Lower lobe of right lung (tissue), 2 donors: ENCODE measurements at regions not wholly inside any gene's neighbourhood (a gene's known extent, or its start where the extent isn't known, plus 50 kb on each side); places are given as distances from the start of the nearest gene placed in this dataset.

Experiments used
- ATAC-seq, 2 donors: fragments of 200-7000 bp; cut with Tn5 transposase; one replicate each; pipeline ENCODE4 v1.9.1; 2020 to 2022; ENCODE audit warnings: mild to moderate bottlenecking in 2 of 2, moderate library complexity in 2 of 2
- DNase-seq: peaks from one replicate; pipeline ENCODE4 v3.0.0-alpha.2; 2020
- H3K27ac ChIP-seq: fragments of 200-600 bp; one replicate; pipeline ENCODE4 v1.8.0; 2022
- H3K27me3 ChIP-seq: fragments of 200-600 bp; one replicate; pipeline ENCODE4 v1.8.0; 2022; ENCODE audit warnings: low read depth
- H3K36me3 ChIP-seq: fragments of 200-600 bp; one replicate; pipeline ENCODE4 v1.8.0; 2022; ENCODE audit warnings: mild to moderate bottlenecking
- H3K4me1 ChIP-seq: fragments of 200-600 bp; one replicate; pipeline ENCODE4 v1.8.0; 2022
- H3K4me3 ChIP-seq: fragments of 200-600 bp; one replicate; pipeline ENCODE4 v1.8.0; 2022; ENCODE audit warnings: mild to moderate bottlenecking
- H3K9me3 ChIP-seq: fragments of 200-600 bp; one replicate; pipeline ENCODE4 v1.8.0; 2022
- intact Hi-C: fragments of 100-400 bp; cut with DNase I; formaldehyde crosslinking; loops from one replicate; pipeline ENCODE4 v1.11.0; 2022
- TF ChIP-seq, protein P1 (sequence below): fragments of 200-600 bp; IDR thresholded peaks from one replicate; pipeline ENCODE4 v1.8.0; 2022; ENCODE audit warnings: antibody characterized with exemption, mild to moderate bottlenecking
- donor health status: DM: no; HTN: yes; CAD: no; lungs with severe emphysema.

DNA sequence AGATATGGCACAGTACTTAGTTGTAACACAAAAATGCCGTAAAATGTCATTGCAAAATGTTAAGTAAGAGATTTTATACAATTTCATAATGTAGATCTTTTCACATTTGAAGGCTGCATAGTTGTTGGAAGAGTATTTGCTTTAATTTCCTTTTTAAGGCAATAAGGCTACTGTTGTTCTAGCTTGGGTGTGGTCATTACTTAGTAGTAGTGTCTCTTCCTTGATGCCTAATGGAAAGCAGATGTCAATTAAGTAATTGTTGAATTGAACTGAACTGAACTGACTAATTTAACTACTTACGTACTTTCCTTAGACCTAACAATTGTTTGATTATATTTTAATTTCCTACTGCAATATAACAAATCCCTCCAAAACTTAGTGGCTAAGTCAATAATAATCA lies 181.7 kb downstream of the FLRT2 start:
- H3K9me3 ChIP-seq: no peaks in the 10 kb centered on the region
- no peaks in the 10 kb centered on the region for H3K36me3 ChIP-seq
- no peak for DNase-seq
- H3K27me3 ChIP-seq: no peaks in the 10 kb centered on the region
- intact Hi-C loops: no loop called here
- ATAC-seq: no peak
- no peak overlapping the region for H3K4me3 ChIP-seq
- TF ChIP-seq, protein P1, sequence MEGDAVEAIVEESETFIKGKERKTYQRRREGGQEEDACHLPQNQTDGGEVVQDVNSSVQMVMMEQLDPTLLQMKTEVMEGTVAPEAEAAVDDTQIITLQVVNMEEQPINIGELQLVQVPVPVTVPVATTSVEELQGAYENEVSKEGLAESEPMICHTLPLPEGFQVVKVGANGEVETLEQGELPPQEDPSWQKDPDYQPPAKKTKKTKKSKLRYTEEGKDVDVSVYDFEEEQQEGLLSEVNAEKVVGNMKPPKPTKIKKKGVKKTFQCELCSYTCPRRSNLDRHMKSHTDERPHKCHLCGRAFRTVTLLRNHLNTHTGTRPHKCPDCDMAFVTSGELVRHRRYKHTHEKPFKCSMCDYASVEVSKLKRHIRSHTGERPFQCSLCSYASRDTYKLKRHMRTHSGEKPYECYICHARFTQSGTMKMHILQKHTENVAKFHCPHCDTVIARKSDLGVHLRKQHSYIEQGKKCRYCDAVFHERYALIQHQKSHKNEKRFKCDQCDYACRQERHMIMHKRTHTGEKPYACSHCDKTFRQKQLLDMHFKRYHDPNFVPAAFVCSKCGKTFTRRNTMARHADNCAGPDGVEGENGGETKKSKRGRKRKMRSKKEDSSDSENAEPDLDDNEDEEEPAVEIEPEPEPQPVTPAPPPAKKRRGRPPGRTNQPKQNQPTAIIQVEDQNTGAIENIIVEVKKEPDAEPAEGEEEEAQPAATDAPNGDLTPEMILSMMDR: no peak
- H3K4me1 ChIP-seq: no peaks in the 10 kb centered on the region
- no peak overlapping the region for H3K27ac ChIP-seq
